Subcutaneous abdominal adipose tissue (tissue), 5 donors: ENCODE measurements at regions not wholly inside any gene's neighbourhood (a gene's known extent, or its start where the extent isn't known, plus 50 kb on each side); places are given as distances from the start of the nearest gene placed in this dataset.

Experiments used
- H3K27ac ChIP-seq: one replicate; pipeline ENCODE4 v1.7.0; 2013; ENCODE audit warnings: low read depth, mild to moderate bottlenecking, inconsistent platforms, low read length, moderate library complexity
- H3K27me3 ChIP-seq, 5 donors: one replicate each; pipeline ENCODE4 v1.7.0; 2013; ENCODE audit warnings: low read length in 5 of 5, inconsistent platforms in 1 of 5; ENCODE audit not compliant: control insufficient read depth in 5 of 5, insufficient read depth in 4 of 5
- H3K36me3 ChIP-seq, 5 donors: one replicate each; pipeline ENCODE4 v1.7.0; 2013; ENCODE audit warnings: low read length in 5 of 5; ENCODE audit not compliant: control insufficient read depth in 5 of 5, insufficient read depth in 5 of 5
- H3K4me1 ChIP-seq, 5 donors: one replicate each; pipeline ENCODE4 v1.7.0; 2013; ENCODE audit warnings: low read length in 5 of 5, mild to moderate bottlenecking in 3 of 5, moderate library complexity in 1 of 5; ENCODE audit not compliant: control insufficient read depth in 5 of 5, insufficient read depth in 5 of 5
- H3K4me3 ChIP-seq, 5 donors: one replicate each; pipeline ENCODE4 v1.7.0; 2013; ENCODE audit warnings: low read length in 5 of 5, low read depth in 1 of 5
- H3K9ac ChIP-seq, 5 donors: one replicate each; pipeline ENCODE4 v1.7.0; 2013; ENCODE audit warnings: low read length in 5 of 5, mild to moderate bottlenecking in 4 of 5, moderate library complexity in 3 of 5
- H3K9me3 ChIP-seq, 5 donors: one replicate each; pipeline ENCODE4 v1.7.0; 2013; ENCODE audit warnings: low read length in 5 of 5; ENCODE audit not compliant: control insufficient read depth in 5 of 5
- donor health status: healthy.
- donor health status: healthy.
- donor health status: healthy.
- donor health status: healthy.
- donor health status: healthy.

- no peaks in the 10 kb centered on the region for H3K9me3 ChIP-seq
- no peak overlapping the region for H3K27ac ChIP-seq
- no peaks in the 10 kb centered on the region for H3K4me1 ChIP-seq
- no peak overlapping the region for H3K9ac ChIP-seq
- H3K4me3 ChIP-seq = no peak overlapping the region
- H3K27me3 ChIP-seq = no peaks in the 10 kb centered on the region
- no peaks in the 10 kb centered on the region for H3K36me3 ChIP-seq
Measured at GRCh38 chr6:44712353-44713111, 325.0 kb downstream of the CDC5L start.

- Histone ChIP-seq H3K36me3 (no peaks in the 10 kb centered on the region), H3K4me3 (no peak overlapping the region), H3K27ac (no peak overlapping the region), H3K4me1 (no peaks in the 10 kb centered on the region), H3K9ac (no peak overlapping the region), H3K9me3 (no peaks in the 10 kb centered on the region), H3K27me3 (no peaks in the 10 kb centered on the region)
Measured at GRCh38 chr6:44715188-44715587, 327.7 kb downstream of the CDC5L start.

GRCh38 chr6:44715925-44716324 is 328.4 kb downstream of the CDC5L start:
- no peaks in the 10 kb centered on the region for H3K4me1 ChIP-seq
- no peaks in the 10 kb centered on the region for H3K27me3 ChIP-seq
- H3K36me3 ChIP-seq = no peaks in the 10 kb centered on the region
- H3K27ac ChIP-seq = no peak overlapping the region
- no peak overlapping the region for H3K9ac ChIP-seq
- H3K4me3 ChIP-seq = no peak overlapping the region
- no peaks in the 10 kb centered on the region for H3K9me3 ChIP-seq

GRCh38 chr6:44717431-44717830 is 329.9 kb downstream of the CDC5L start:
- Histone ChIP-seq H3K9ac (no peak overlapping the region), H3K4me3 (no peak overlapping the region), H3K4me1 (no peaks in the 10 kb centered on the region), H3K9me3 (no peaks in the 10 kb centered on the region), H3K36me3 (no peaks in the 10 kb centered on the region), H3K27ac (no peak overlapping the region), H3K27me3 (no peaks in the 10 kb centered on the region)

- Histone ChIP-seq H3K27ac (no peak overlapping the region), H3K4me3 (no peak overlapping the region), H3K9ac (no peak overlapping the region), H3K9me3 (no peaks in the 10 kb centered on the region), H3K27me3 (no peaks in the 10 kb centered on the region), H3K36me3 (no peaks in the 10 kb centered on the region), H3K4me1 (peaks cover 0 to 16% (median 3%) of the 10 kb centered on the region in 5 donors)
Measured at GRCh38 chr6:44721954-44722578, 334.6 kb downstream of the CDC5L start.

GRCh38 chr6:44722736-44723135 is 335.2 kb downstream of the CDC5L start:
- no peaks in the 10 kb centered on the region for H3K36me3 ChIP-seq
- peaks cover 0 to 16% (median 3%) of the 10 kb centered on the region in 5 donors for H3K4me1 ChIP-seq
- H3K4me3 ChIP-seq = no peak overlapping the region
- H3K27ac ChIP-seq = no peak overlapping the region
- no peaks in the 10 kb centered on the region for H3K9me3 ChIP-seq
- H3K9ac ChIP-seq = no peak overlapping the region
- no peaks in the 10 kb centered on the region for H3K27me3 ChIP-seq

GRCh38 chr6:44723439-44724197 is 336.1 kb downstream of the CDC5L start:
- no peak overlapping the region for H3K4me3 ChIP-seq
- H3K36me3 ChIP-seq = no peaks in the 10 kb centered on the region
- H3K9me3 ChIP-seq = no peaks in the 10 kb centered on the region
- no peak overlapping the region for H3K27ac ChIP-seq
- H3K27me3 ChIP-seq = no peaks in the 10 kb centered on the region
- no peak overlapping the region for H3K9ac ChIP-seq
- H3K4me1 ChIP-seq = peaks cover 0 to 16% (median 3%) of the 10 kb centered on the region in 5 donors

GRCh38 chr6:44725070-44725469 is 337.6 kb downstream of the CDC5L start:
- Histone ChIP-seq H3K4me1 (peaks cover 0 to 16% (median 3%) of the 10 kb centered on the region in 5 donors), H3K27me3 (no peaks in the 10 kb centered on the region), H3K9me3 (no peaks in the 10 kb centered on the region), H3K9ac (no peak overlapping the region), H3K36me3 (no peaks in the 10 kb centered on the region), H3K27ac (no peak overlapping the region), H3K4me3 (no peak overlapping the region)

- no peak overlapping the region for H3K4me3 ChIP-seq
- H3K27me3 ChIP-seq = no peaks in the 10 kb centered on the region
- peaks cover 0 to 18% (median 5%) of the 10 kb centered on the region in 5 donors for H3K4me1 ChIP-seq
- no peak overlapping the region for H3K9ac ChIP-seq
- no peaks in the 10 kb centered on the region for H3K36me3 ChIP-seq
- H3K27ac ChIP-seq = no peak overlapping the region
- H3K9me3 ChIP-seq = no peaks in the 10 kb centered on the region
Measured at GRCh38 chr6:44727651-44728630, 340.4 kb downstream of the CDC5L start.
